Epithelial cell of esophagus (primary cell): ENCODE measurements at regions not wholly inside any gene's neighbourhood (a gene's known extent, or its start where the extent isn't known, plus 50 kb on each side); places are given as distances from the start of the nearest gene placed in this dataset.

Experiments
- DNase-seq: peaks from one replicate; pipeline ENCODE4 v3.0.0; 2010; ENCODE audit warnings: low read depth
- H3K4me3 ChIP-seq: 2 replicates; pipeline ENCODE4 v1.5.1; 2011; ENCODE audit warnings: mild to moderate bottlenecking, low read length, control low read depth
- CTCF ChIP-seq: IDR thresholded peaks from 2 replicates; pipeline ENCODE4 v1.5.1; 2011; ENCODE audit warnings: low read depth, mild to moderate bottlenecking, low read length, control low read depth, inconsistent platforms; ENCODE audit not compliant: insufficient read depth; ENCODE audit errors: missing control alignments

GRCh38 chr20:59411170-59411569, 110.8 kb downstream of the EDN3 start:
- DNase-seq: no peak
- TF ChIP-seq CTCF: no peak
- H3K4me3 ChIP-seq: no peak overlapping the region

- TF ChIP-seq CTCF: no peak
- H3K4me3 ChIP-seq: no peak overlapping the region
- DNase-seq: no peak
These were observed 111.2 kb downstream of the EDN3 start for GRCh38 chr20:59411589-59411988.

GRCh38 chr20:59412181-59412580, 111.8 kb downstream of the EDN3 start:
- DNase-seq: no peak
- no peak overlapping the region for H3K4me3 ChIP-seq
- no peak for TF ChIP-seq CTCF

- H3K4me3 ChIP-seq: no peak overlapping the region
- no peak for DNase-seq
- no peak for TF ChIP-seq CTCF
These were observed 112.5 kb downstream of the EDN3 start for GRCh38 chr20:59412875-59413284.

GRCh38 chr20:59413326-59413865, 113.0 kb downstream of the EDN3 start:
- no peak for TF ChIP-seq CTCF
- H3K4me3 ChIP-seq: no peak overlapping the region
- no peak for DNase-seq

GRCh38 chr20:59414936-59415623, 114.7 kb downstream of the EDN3 start:
- H3K4me3 ChIP-seq: no peak overlapping the region
- no peak for TF ChIP-seq CTCF
- DNase-seq: no peak

GRCh38 chr20:59416916-59417315, 116.5 kb downstream of the EDN3 start:
- H3K4me3 ChIP-seq: no peak overlapping the region
- TF ChIP-seq CTCF: no peak
- no peak for DNase-seq
